Neutrophil (primary cell): ENCODE measurements at regions not wholly inside any gene's neighbourhood (a gene's known extent, or its start where the extent isn't known, plus 50 kb on each side); places are given as distances from the start of the nearest gene placed in this dataset.

Experiments used
- H3K27ac ChIP-seq: fragments of 200-600 bp; sonication (generic); 2 replicates; pipeline ENCODE4 v1.5.1; 2016; ENCODE audit warnings: mild to moderate bottlenecking, moderate library complexity
- H3K27me3 ChIP-seq: fragments of 200-600 bp; sonication (generic); 2 replicates; pipeline ENCODE4 v1.6.0; 2016; ENCODE audit warnings: mild to moderate bottlenecking
- H3K36me3 ChIP-seq: fragments of 200-600 bp; sonication (generic); 2 replicates; pipeline ENCODE4 v1.5.1; 2017
- H3K4me1 ChIP-seq, 2 experiments: fragments of 200-600 bp in 1 of 2; sonication (generic) in 1 of 2; 1 replicate in 1 of 2; 2 replicates in 1 of 2; pipeline versions ENCODE4 v1.5.1 to v1.6.1; 2013 to 2016; ENCODE audit warnings: low read depth in 1 of 2, low read length in 1 of 2, mild to moderate bottlenecking in 1 of 2, moderate library complexity in 1 of 2; ENCODE audit not compliant: control insufficient read depth in 1 of 2, insufficient read depth in 1 of 2
- H3K4me3 ChIP-seq, 2 experiments: fragments of 200-600 bp in 1 of 2; sonication (generic) in 1 of 2; 1 replicate in 1 of 2; 2 replicates in 1 of 2; pipeline ENCODE4 v1.5.1; 2013 to 2016; ENCODE audit warnings: low read depth in 1 of 2, low read length in 1 of 2, mild to moderate bottlenecking in 1 of 2, moderate library complexity in 1 of 2
- H3K9me3 ChIP-seq: fragments of 200-600 bp; sonication (generic); 2 replicates; pipeline ENCODE4 v1.5.1; 2016
- TF ChIP-seq, protein P1 (sequence below): fragments of 200-600 bp; sonication (generic); IDR thresholded peaks from 2 replicates; pipeline ENCODE4 v1.5.1; 2016; ENCODE audit warnings: antibody characterized with exemption

DNA sequence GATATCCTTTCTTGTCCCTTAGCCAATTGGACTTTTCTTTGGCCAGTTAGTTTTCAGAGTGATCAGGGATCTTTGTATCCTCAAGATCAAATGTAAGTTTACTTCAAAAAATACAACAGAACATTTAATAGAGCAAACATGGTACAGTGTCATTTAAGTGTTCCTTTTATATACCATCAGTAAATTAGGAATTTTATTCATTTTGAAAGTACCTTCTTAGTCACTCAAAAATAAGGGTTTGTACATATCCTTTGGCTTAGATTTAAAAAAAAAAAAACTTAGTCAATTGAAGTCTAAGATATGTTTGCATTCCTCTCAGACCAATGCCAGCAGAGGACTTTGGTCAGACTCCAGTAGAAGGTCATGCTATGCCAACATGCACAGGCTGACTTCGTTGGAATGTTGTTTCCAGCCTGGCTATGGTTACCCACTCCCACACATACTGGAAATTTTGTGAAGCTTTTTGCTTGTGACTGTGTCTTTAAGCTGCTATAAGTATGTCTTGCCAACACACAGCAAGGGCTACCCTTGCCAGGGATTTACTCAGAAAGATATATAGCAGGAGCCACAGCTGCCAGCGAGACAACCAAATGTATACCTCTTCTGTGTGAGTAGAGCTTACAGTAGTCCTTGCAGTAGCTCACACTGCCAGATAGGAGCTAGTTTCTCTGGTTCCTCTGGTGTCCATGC, 81.5 kb upstream of the LRIF1 start:
- H3K36me3 ChIP-seq: no peaks in the 10 kb centered on the region
- H3K27me3 ChIP-seq: peaks cover 80% of the 10 kb centered on the region
- no peaks in the 10 kb centered on the region for H3K9me3 ChIP-seq
- no peak overlapping the region for H3K27ac ChIP-seq
- no peak overlapping the region for H3K4me3 ChIP-seq
- TF ChIP-seq, protein P1, sequence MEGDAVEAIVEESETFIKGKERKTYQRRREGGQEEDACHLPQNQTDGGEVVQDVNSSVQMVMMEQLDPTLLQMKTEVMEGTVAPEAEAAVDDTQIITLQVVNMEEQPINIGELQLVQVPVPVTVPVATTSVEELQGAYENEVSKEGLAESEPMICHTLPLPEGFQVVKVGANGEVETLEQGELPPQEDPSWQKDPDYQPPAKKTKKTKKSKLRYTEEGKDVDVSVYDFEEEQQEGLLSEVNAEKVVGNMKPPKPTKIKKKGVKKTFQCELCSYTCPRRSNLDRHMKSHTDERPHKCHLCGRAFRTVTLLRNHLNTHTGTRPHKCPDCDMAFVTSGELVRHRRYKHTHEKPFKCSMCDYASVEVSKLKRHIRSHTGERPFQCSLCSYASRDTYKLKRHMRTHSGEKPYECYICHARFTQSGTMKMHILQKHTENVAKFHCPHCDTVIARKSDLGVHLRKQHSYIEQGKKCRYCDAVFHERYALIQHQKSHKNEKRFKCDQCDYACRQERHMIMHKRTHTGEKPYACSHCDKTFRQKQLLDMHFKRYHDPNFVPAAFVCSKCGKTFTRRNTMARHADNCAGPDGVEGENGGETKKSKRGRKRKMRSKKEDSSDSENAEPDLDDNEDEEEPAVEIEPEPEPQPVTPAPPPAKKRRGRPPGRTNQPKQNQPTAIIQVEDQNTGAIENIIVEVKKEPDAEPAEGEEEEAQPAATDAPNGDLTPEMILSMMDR: no peak
- no peaks in the 10 kb centered on the region for H3K4me1 ChIP-seq

DNA sequence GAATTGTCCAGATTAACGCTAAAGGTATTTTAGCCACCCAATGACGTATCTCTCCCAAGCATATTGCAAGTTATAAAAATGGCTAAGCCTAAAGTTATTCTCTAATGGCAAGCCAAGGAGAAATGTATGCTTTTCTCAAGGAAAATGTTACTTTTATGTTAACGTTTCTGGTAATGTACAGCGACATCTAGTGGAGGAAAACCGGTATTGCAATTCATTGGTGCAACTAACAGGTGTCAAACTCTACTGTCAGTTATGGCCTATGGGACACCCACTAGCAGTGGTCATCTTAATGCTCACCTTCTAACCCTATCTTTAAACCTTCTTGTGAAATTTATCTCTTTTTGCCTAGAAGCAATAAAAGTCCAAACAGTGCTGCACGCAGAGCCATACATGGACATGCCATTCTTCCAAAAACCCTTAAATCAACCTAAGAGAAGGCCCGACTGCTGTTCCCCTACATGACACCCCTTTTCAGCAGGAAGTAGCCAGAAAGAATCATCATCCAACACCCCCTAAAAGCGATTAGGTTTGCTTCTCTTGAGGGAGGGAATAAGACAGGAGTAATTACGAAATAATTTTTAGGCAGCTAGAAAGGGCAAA, 68.7 kb upstream of the LRIF1 start:
- no peaks in the 10 kb centered on the region for H3K36me3 ChIP-seq

GRCh38 chr1:111030590-111030989, 66.9 kb upstream of the LRIF1 start:
- H3K36me3 ChIP-seq: no peaks in the 10 kb centered on the region
- TF ChIP-seq, protein P1: peak; percentile 46
- no peaks in the 10 kb centered on the region for H3K9me3 ChIP-seq
- no peaks in the 10 kb centered on the region for H3K4me1 ChIP-seq
- H3K27ac ChIP-seq: no peak overlapping the region
- peaks cover 10% of the 10 kb centered on the region for H3K27me3 ChIP-seq
- H3K4me3 ChIP-seq: no peak overlapping the region

More for the DNA sequence above, 68.7 kb upstream of the LRIF1 start:
- Histone ChIP-seq H3K27ac (no peak overlapping the region), H3K4me1 (no peaks in the 10 kb centered on the region), H3K4me3 (no peak overlapping the region), H3K27me3 (peaks cover 7% of the 10 kb centered on the region), H3K9me3 (no peaks in the 10 kb centered on the region)
- TF ChIP-seq, protein P1: peak; percentile 91

DNA sequence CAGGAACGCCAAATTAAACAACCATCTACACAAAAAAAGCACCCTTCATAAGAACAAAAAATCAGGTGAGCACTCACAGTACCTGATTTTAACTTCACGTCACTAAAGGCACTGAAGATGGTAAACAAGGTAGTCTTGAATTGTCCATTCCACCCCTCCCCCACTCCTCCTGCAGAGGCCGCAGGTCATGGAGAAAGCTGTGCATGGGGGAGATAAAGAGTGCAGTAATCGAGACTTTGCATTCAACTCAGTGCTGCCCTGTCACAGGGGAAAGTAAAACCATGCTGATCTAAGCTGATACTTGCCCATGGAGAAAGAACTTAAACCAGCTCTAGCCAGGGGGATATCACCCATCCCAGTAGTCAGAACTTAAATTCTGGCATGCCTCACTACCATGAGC, 61.4 kb upstream of the LRIF1 start:
- H3K36me3 ChIP-seq: no peaks in the 10 kb centered on the region
- no peaks in the 10 kb centered on the region for H3K9me3 ChIP-seq
- no peak overlapping the region for H3K4me3 ChIP-seq
- TF ChIP-seq, protein P1: no peak
- H3K27ac ChIP-seq: no peak overlapping the region
- peaks cover 25% of the 10 kb centered on the region for H3K27me3 ChIP-seq
- no peaks in the 10 kb centered on the region for H3K4me1 ChIP-seq

DNA sequence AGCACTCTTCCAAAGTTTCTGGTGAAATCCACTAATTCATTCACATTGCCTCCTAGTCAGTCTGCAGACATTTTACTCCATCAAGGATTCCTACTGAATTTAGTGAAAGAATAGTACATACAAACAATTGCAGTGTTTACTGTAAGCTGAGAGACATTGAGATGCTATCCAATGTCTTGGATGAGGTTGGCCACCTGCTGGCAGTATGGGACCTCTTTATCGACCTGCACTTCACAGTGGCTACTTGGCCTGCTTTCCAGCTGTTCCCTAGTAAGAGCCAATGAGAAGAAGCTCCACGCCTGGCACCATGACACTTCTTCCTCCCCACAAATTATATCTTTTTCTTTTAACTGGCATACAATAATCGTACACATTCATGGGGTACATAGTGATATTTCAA, 51.5 kb upstream of the LRIF1 start:
- Histone ChIP-seq H3K4me3 (no peak overlapping the region), H3K27ac (no peak overlapping the region), H3K4me1 (no peaks in the 10 kb centered on the region), H3K9me3 (no peaks in the 10 kb centered on the region), H3K27me3 (peaks cover 10% of the 10 kb centered on the region), H3K36me3 (no peaks in the 10 kb centered on the region)
- TF ChIP-seq, protein P1: no peak
